HG02798 (cell line): ENCODE measurements at regions not wholly inside any gene's neighbourhood (a gene's known extent, or its start where the extent isn't known, plus 50 kb on each side); places are given as distances from the start of the nearest gene placed in this dataset.

Experiments used
- ATAC-seq: cut with Tn5 transposase; IDR thresholded peaks from one replicate; pipeline ENCODE4 v1.9.1; 2021; ENCODE audit warnings: mild to moderate bottlenecking; ENCODE audit not compliant: unreplicated experiment, poor library complexity

DNA sequence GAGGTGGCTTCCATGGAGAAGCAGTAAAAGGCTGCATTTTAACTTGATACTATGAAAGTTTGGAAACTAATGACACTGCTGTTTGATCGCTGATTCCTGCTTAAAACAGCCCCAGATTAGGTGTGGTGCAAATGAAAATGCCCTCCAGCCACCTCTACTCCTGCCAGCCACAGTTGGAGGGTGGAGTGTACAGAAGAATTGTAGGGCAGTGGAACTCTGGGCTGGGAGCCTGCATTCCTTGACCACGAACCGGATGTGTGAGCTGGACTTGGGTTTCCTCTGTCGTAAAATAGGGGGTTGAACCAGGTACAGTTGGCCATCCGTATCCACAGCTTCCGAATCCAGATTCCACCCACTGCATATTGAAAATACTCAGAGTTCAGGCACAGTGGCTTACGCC lies 84.6 kb upstream of the RFX8 start:
- ATAC-seq, result no peak

DNA sequence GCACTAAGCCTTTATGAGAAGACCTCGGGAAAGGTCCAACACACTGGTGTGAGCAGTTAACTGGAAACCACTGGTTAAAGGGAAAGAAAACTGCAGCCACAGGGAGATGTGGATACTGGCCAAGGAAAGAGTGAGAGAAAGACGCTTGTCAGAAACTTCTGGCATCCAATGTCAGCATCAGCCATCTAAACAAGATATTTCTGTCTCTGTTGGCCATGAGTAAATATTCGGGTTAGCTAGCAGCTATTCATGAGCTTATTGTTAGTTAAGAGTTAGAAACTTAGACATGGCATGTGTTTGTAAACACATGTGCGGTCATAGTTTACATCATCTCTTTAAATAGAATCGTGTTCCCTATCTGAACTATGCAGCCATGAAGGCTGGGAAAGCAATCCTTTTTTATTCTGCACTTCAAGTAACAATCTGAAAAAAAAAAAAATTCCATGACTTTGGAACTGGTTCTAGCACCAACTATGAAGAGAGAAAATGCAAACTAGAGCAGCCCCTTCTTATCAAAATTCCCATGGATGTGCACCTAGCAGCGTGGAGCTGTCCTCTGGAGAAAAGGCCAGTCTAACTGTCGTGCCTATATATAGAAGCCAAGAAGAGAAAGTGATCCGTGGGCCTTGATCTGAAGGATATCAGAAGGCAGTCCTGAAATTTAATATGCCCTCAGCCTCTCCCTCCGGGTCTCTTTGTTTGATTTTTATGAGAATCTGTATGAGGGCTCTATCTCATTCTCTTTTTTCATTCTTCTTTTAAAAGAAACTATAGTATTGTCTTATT lies 84.0 kb upstream of the RFX8 start:
- no peak for ATAC-seq

DNA sequence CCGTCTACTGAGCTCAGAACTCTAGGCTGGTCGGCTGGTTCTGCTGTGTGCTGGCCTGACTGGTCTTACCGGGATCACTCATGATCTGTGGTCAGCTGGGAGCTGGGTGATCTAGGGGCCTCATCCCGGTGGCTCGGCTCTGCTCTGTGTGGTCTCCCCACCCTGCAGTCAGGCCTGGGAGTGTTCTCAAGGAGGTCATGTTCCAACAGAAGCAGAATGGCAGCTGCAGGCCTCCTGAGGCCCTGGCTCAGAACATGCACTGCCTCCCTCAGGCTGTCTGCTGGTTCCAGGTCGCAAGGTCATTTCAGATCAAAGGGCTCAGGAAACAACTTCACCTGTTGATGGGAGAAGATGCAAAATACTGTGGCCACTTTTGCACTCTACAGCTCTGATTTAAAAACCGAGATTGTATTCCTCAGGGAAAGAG lies 81.1 kb upstream of the RFX8 start:
- no peak for ATAC-seq

DNA sequence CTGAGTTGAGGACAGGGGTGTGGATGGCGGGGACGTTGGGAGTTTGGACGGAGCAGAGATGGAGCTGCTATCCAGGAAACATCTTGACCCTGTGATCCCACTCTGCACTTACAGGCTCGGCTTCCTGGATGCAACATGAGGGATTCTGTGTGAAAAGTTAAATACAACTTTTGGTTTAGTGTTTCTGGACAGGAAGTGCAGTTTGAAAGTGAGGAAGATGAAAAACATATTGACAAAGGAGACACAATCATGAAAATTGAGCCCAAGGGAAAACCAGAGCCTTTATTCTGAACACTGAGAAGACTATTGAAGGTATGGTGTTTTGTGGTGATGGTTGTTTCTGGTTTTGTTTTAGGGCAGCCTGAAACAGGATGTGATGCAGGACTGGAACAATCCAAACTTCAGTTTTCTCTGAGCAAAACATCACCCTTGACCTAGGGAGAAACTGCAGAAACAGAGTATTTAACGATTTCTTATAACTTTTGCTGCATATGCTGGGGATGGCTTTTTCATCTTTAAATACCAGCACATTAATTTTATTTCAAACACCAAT lies 76.5 kb upstream of the RFX8 start:
- no peak for ATAC-seq

DNA sequence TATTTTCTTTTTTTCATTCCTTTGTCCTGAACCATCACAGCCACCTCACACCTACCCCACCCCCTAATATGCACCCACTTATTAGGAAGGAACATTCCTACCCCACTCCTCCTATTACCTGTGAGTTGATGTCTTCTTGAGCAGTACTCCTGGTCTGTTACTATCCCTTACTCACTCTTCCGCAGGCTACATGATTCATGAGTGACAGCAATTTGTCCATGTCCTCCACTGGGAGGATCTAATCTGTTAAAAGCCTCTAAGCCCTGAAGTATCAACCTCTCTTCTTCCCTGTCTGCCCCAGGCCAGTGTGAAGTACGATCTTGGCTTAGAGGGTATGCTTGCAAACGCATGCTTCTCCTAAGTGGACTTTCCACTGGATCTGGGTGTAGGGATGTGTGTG lies 75.6 kb upstream of the RFX8 start:
- no peak for ATAC-seq

DNA sequence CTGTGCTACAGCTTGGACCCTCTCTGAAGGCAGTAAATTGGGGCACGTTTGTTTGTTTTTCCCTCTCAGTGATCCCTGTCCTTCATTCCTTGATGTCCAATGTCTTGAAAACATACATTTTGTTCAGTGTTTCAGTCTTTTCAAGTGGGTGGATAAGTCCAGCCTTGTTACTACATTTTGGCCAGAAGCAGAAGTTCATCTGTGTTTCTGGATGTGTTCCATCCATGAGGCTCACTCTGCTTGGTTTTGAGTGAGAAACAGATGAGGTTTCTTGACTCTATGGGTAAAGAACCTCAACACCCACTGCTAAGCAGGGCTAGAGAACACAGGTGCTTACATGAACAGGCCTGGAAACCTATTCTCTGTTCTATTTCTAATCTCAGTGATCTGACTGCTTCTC lies 74.5 kb upstream of the RFX8 start:
- ATAC-seq, result no peak

DNA sequence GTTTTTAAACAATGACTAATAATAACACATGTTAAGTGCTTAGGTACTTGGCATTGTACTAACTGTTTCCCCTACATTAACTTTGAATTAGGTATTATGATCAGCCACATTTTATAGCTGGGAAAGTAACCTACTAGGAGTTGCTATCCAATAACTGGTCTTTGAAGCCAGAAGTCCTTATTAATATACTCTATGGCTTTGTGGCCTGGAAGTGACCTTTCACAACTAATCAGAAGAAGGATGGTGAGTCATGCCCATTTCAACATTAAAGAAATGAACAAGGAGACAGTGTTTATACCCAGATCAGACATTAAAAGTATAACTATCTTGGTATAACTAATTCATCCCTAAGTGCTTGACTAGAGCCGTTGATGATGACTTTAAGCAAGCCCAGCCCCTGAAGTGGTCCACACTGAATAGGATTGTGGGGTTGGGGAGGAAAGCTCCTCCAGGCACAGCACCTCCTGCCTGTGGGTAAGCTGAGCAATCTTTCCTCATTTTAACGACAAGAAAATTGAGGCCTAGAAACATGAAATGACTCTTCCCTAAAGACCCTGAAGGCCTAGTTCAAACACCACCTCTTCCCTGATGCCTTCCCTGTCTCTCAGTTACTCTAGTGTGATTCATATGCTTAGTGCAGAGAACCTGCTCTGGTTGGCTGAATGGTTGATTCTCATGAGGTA lies 71.6 kb upstream of the RFX8 start:
- no peak for ATAC-seq

DNA sequence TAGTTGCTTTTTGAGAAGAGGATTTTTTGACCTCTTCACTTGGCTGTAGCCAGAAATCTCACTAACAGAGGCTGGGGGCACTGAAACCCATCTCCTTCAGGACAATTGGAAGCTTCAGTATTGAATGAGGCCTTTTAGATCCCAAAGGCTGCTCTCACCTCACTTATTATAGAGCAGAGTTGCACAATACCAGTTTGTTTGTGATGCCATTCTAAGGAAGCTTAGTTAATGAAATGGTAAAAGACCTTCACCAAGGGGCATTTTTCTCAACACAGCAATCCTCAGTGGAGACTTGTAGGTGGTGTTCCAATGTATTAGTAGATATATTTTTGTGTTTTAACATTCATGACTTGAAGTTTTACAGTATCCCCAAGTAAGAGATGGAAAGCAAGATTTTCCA lies 71.0 kb upstream of the RFX8 start:
- ATAC-seq, result no peak

DNA sequence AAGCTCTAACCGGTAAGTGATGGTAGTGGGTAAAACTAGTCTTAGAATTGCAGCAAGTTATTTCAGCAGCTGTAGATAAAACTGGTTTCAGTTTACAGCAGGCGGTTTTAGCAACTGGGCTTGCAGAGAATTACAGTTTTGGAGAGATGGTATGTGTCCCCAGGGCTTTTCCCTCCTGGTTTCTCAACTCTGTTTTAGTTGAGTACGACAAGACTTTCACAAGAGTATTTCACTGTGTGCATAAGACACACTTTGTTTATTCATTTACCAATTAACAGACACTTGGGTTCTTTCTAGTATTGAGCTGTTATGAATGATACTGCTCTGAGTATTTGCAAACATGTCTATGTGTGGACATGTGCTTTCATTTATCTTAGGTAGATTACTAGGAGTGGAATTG lies 65.6 kb upstream of the RFX8 start:
- ATAC-seq, result no peak

DNA sequence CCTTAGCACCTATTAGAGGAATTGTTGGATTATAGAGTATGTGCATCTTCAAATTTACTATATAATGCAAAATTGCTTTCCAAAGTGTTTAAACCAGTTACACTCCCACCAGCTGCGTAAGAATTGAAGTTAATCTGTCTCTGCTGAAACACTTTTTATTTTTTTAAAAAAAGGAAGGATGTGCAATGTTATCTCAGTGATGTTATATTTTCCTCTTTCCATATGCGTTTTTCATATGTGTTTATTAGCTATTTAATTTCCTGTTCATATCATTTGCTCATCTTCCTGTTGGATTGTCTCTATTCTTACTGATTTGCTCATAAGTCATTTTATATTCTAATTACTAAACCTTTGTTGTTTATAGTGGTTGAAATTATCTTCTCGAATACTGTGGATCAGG lies 63.2 kb upstream of the RFX8 start:
- no peak for ATAC-seq

DNA sequence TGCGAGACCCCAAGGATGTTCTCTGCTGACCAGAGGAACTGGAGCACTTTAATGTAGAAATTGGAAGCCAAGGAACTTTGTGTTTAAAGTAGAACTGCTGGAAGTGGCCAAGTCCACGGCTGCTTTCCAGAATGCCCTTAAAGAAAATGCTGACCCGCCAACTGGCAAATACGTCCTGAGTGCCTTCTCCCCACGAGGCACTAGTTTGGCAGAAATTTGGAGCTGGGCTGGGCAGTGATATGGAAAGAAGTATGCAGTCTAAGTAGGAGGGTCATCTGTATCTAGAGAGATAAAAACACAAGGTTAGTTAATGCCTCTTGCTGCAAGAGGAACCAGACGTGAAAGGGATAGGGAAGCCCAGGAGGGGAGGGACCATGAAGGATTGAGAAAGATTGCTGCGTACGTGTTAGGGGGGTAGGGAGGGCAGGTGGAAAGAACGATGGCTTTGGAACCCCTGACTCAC lies 59.3 kb upstream of the RFX8 start:
- ATAC-seq, result no peak

DNA sequence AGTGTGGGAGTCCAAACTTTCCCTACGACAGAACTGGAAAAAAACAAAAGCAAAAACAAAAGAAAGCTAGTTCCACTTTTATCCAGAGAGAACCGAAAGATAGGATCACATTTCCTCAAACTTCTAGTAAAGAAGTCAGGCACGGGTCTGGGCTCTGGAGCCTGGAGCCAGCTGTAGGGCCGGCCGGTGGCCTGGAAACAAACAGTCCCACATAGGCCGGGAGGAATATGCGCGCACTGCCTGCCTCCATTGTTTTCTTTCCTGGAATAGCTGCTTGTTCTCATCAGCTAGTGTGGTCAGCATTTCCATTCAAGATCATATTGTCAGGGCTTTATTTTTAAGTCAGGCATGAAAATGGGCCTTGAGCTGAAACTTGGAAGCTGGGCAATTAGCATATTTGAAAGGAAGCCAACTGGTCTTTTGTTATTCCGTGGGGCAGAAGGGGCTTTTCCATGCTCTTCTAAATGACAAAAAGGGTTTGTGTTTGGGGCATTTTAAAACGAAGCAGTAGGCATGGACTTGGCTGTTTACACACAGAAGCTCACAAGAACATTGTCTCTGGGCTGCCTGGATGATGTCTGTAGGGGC lies 58.7 kb upstream of the RFX8 start:
- ATAC-seq, result no peak

DNA sequence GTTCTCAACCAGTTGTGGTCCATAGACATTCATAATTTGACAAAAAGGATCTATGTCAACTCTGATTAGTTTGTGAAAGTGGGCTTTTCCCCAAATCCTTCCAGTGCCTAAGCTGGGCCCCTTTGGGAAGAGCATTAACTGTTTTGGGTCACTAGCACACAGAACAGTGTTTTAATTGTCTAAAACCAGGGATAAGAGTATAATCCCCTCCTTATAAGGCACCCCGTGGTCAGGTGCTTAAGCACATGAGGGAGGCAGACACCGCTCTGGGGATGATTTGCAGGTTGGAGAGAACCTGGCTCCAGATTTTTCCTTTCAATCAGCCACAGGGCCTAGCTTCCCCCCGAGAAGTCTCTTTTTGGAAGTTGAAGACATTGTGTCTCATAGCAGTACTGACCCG lies 53.6 kb upstream of the RFX8 start:
- no peak for ATAC-seq

DNA sequence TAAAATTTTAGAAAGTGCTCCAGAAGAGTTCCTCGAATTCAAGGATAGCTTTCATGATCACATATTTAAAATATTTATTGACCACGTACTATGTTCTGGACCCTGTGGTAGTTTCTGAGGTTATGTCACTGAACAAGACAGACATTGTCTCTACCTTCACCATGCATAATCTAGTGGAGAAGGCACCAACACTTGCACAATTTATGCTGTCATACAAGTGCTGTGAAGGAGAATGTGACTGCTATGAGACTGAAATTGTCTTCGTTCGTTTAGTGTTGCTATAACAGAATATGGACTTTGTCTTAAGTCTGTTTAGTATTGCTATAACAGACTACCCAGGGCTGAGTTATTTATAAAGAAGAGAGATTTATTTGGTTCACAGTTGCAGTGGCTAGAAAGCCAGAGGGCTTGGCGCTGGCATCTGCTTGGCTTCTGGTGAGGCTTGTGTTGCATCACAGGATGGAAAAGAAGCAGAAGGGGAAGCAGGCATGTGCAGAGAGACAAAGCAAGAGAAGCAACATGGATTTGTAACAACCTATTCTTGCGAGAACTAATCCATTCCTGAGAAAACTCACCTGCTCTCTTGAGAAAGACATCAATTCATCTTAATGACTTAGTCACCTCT lies 50.0 kb upstream of the RFX8 start:
- no peak for ATAC-seq
